ENCODE measurements at regions not wholly inside any gene's neighbourhood (a gene's known extent, or its start where the extent isn't known, plus 50 kb on each side); places are given as distances from the start of the nearest gene placed in this dataset.

DNA sequence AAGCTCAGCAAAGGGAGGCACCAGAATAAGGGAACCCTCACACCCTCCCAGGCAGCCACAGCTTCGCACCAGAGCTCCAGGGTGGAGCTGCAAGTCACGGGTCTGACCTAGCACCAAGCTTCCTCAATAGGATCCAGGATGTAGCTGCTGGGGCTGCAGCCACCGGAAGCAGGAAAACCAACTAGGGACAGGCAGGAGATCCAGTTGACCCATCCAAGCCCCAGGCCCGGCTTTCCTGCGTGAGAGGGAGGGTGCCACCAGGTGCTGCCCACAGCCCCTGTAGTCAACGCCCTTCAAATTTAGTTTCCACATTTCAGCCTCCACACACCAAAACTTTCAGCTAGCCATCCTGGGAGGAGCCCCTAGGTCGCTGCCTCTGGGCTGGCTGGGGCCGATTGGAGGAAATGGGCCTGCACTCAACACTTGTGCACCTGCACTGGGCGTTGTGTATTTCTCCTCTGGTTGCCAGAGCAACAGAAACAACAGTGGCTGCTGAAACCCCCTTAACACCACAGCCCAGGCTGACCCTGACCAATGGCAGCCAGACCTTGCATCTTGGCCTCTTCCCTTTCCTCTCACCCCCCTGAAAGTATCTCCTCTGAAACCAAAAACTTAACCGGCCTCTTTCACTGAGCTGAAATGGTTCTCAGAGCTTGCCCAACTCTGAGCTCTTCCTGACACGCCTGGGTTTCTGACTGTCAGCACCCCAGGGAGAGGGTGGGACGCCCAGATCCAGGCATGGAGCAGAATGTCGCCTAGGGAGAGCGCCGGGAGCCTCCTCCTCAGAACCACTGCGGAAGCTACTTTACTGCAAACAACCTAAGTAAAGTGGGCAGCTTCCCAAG is 226.5 kb upstream of the MAP3K1 start:
- peaks cover 4% of the 10 kb centered on the region for H3K9me3 ChIP-seq (ENCODE audit: severe bottlenecking)
- TF ChIP-seq, protein P1, sequence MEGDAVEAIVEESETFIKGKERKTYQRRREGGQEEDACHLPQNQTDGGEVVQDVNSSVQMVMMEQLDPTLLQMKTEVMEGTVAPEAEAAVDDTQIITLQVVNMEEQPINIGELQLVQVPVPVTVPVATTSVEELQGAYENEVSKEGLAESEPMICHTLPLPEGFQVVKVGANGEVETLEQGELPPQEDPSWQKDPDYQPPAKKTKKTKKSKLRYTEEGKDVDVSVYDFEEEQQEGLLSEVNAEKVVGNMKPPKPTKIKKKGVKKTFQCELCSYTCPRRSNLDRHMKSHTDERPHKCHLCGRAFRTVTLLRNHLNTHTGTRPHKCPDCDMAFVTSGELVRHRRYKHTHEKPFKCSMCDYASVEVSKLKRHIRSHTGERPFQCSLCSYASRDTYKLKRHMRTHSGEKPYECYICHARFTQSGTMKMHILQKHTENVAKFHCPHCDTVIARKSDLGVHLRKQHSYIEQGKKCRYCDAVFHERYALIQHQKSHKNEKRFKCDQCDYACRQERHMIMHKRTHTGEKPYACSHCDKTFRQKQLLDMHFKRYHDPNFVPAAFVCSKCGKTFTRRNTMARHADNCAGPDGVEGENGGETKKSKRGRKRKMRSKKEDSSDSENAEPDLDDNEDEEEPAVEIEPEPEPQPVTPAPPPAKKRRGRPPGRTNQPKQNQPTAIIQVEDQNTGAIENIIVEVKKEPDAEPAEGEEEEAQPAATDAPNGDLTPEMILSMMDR (IDR thresholded peaks at IDR 0.05; ENCODE audit: low read depth, low read length): no peak
- DNase-seq: no peak
- H3K4me3 ChIP-seq (ENCODE audit: low read depth, low read length): no peak overlapping the region
- no peaks in the 10 kb centered on the region for H3K27me3 ChIP-seq (ENCODE audit: insufficient read depth, low read depth, severe bottlenecking)
- no peaks in the 10 kb centered on the region for H3K36me3 ChIP-seq
- no peak overlapping the region for H3K27ac ChIP-seq

GRCh38 chr5:56588131-56588487 is 227.2 kb upstream of the MAP3K1 start:
- no peaks in the 10 kb centered on the region for H3K36me3 ChIP-seq
- no peaks in the 10 kb centered on the region for H3K27me3 ChIP-seq (ENCODE audit: insufficient read depth, low read depth, severe bottlenecking)
- peaks cover 4% of the 10 kb centered on the region for H3K9me3 ChIP-seq (ENCODE audit: severe bottlenecking)
- DNase-seq: no peak
- TF ChIP-seq, protein P1 (IDR thresholded peaks at IDR 0.05; ENCODE audit: low read depth, low read length): no peak
- no peak overlapping the region for H3K4me3 ChIP-seq (ENCODE audit: low read depth, low read length)
- no peak overlapping the region for H3K27ac ChIP-seq

GRCh38 chr5:56587381-56588130 is 227.8 kb upstream of the MAP3K1 start:
- Histone ChIP-seq H3K4me3 (ENCODE audit: low read depth, low read length) (no peak overlapping the region), H3K27ac (no peak overlapping the region), H3K27me3 (ENCODE audit: insufficient read depth, low read depth, severe bottlenecking) (no peaks in the 10 kb centered on the region), H3K36me3 (no peaks in the 10 kb centered on the region), H3K9me3 (ENCODE audit: severe bottlenecking) (peaks cover 4% of the 10 kb centered on the region)
- no peak for DNase-seq
- TF ChIP-seq, protein P1 (IDR thresholded peaks at IDR 0.05; ENCODE audit: low read depth, low read length): no peak

DNA sequence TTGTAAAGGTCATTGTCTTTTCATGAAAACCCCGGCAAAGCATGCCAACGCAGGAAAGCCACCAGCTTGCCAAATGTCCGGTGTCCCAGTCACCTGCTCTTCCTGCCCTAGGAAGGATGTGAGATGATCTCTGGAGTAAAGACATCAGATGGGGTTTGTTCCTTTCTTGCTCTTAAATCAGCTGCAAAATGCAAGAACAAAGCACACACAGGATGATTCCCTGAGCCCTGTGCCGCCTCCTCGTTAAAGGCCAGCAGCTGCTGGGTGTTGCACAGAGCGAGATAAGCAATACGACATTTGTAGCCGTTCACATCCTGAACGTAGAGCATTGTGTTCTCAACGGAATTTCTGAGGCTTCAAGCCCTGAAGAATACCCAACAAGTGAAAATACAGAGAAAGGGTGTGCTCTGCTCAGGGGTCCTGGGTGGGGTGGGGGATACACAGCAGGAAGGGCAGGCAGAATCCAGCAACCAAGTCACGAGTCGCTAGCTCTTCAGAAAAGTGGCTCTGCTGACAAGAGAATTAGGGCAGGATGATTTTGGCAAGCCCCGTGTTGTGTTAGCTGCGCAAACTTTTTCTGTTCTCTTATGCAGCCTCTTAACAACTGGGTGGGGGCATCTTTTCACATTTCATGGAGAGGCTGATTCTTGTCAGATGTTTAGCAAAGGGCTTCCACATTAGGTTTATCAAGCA is 229.2 kb upstream of the MAP3K1 start:
- no peak overlapping the region for H3K4me3 ChIP-seq (ENCODE audit: low read depth, low read length)
- peaks cover 4% of the 10 kb centered on the region for H3K9me3 ChIP-seq (ENCODE audit: severe bottlenecking)
- TF ChIP-seq, protein P1 (IDR thresholded peaks at IDR 0.05; ENCODE audit: low read depth, low read length): no peak
- H3K36me3 ChIP-seq: no peaks in the 10 kb centered on the region
- H3K27ac ChIP-seq: no peak overlapping the region
- DNase-seq: no peak
- no peaks in the 10 kb centered on the region for H3K27me3 ChIP-seq (ENCODE audit: insufficient read depth, low read depth, severe bottlenecking)

GRCh38 chr5:56585461-56585860 is 229.9 kb upstream of the MAP3K1 start:
- Histone ChIP-seq H3K27me3 (ENCODE audit: insufficient read depth, low read depth, severe bottlenecking) (no peaks in the 10 kb centered on the region), H3K9me3 (ENCODE audit: severe bottlenecking) (peaks cover 4% of the 10 kb centered on the region), H3K36me3 (no peaks in the 10 kb centered on the region), H3K4me3 (ENCODE audit: low read depth, low read length) (no peak overlapping the region), H3K27ac (no peak overlapping the region)
- TF ChIP-seq, protein P1 (IDR thresholded peaks at IDR 0.05; ENCODE audit: low read depth, low read length): no peak
- DNase-seq: no peak
